ENCODE measurements at regions not wholly inside any gene's neighbourhood (a gene's known extent, or its start where the extent isn't known, plus 50 kb on each side); places are given as distances from the start of the nearest gene placed in this dataset.

- no peak overlapping the region for H3K4me3 ChIP-seq (ENCODE audit: control insufficient read depth, low read depth, low read length)
- DNase-seq (ENCODE audit: low read depth): no peak
- TF ChIP-seq CTCF (IDR thresholded peaks at IDR 0.05; ENCODE audit: control insufficient read depth, insufficient read depth, low read depth, low read length, missing control alignments): no peak
These were observed 482.6 kb upstream of the PIK3R1 start for GRCh38 chr5:67732921-67733320.

- H3K4me3 ChIP-seq (ENCODE audit: control insufficient read depth, low read depth, low read length): no peak overlapping the region
- TF ChIP-seq CTCF (IDR thresholded peaks at IDR 0.05; ENCODE audit: control insufficient read depth, insufficient read depth, low read depth, low read length, missing control alignments): no peak
- no peak for DNase-seq (ENCODE audit: low read depth)
These were observed 483.1 kb upstream of the PIK3R1 start for GRCh38 chr5:67732471-67732870.

GRCh38 chr5:67731886-67732285, 483.7 kb upstream of the PIK3R1 start:
- no peak overlapping the region for H3K4me3 ChIP-seq (ENCODE audit: control insufficient read depth, low read depth, low read length)
- TF ChIP-seq CTCF (IDR thresholded peaks at IDR 0.05; ENCODE audit: control insufficient read depth, insufficient read depth, low read depth, low read length, missing control alignments): no peak
- DNase-seq (ENCODE audit: low read depth): no peak

GRCh38 chr5:67730917-67731474, 484.6 kb upstream of the PIK3R1 start:
- no peak overlapping the region for H3K4me3 ChIP-seq (ENCODE audit: control insufficient read depth, low read depth, low read length)
- no peak for DNase-seq (ENCODE audit: low read depth)
- no peak for TF ChIP-seq CTCF (IDR thresholded peaks at IDR 0.05; ENCODE audit: control insufficient read depth, insufficient read depth, low read depth, low read length, missing control alignments)

- H3K4me3 ChIP-seq (ENCODE audit: control insufficient read depth, low read depth, low read length): no peak overlapping the region
- no peak for TF ChIP-seq CTCF (IDR thresholded peaks at IDR 0.05; ENCODE audit: control insufficient read depth, insufficient read depth, low read depth, low read length, missing control alignments)
- no peak for DNase-seq (ENCODE audit: low read depth)
These were observed 487.1 kb upstream of the PIK3R1 start for GRCh38 chr5:67728326-67728890.

- TF ChIP-seq CTCF (IDR thresholded peaks at IDR 0.05; ENCODE audit: control insufficient read depth, insufficient read depth, low read depth, low read length, missing control alignments): no peak
- DNase-seq (ENCODE audit: low read depth): no peak
- no peak overlapping the region for H3K4me3 ChIP-seq (ENCODE audit: control insufficient read depth, low read depth, low read length)
These were observed 490.0 kb upstream of the PIK3R1 start for GRCh38 chr5:67725604-67726003.

Data from AG09309 (cell line).